Endothelial cell of umbilical vein (primary cell): ENCODE measurements at regions not wholly inside any gene's neighbourhood (a gene's known extent, or its start where the extent isn't known, plus 50 kb on each side); places are given as distances from the start of the nearest gene placed in this dataset.

Source experiments
- BruUV-seq: library from RNA; stranded (reverse); fragments of 400-500 nt; replicated peaks from 2 replicates; lab custom pipeline; 2021; lab: Mats Ljungman, UMichigan
- CTCF ChIA-PET: fragments of 300-600, 350-600 bp; sonication (Branson Sonifier 250); formaldehyde crosslinking; loops from one replicate; lab custom pipeline; 2021; ENCODE audit warnings: antibody characterized with exemption, inconsistent platforms; lab: Charles Lee
- POLR2A ChIA-PET: fragments of 300-600, 350-600 bp; sonication (Branson Sonifier 250); formaldehyde crosslinking; loops from one replicate; lab custom pipeline; 2021; ENCODE audit warnings: antibody characterized with exemption, inconsistent platforms; lab: Charles Lee
- DNase-seq: peaks from one replicate; pipeline ENCODE4 v3.0.0-alpha.2; 2011; ENCODE audit warnings: low read depth, low spot score
- FAIRE-seq: peaks from 2 replicates; lab custom pipeline; 2011; peaks lifted over from hg19 to GRCh38; lab: Jason Lieb, UNC
- H2AFZ ChIP-seq: 2 replicates; pipeline ENCODE4 v1.6.0; 2012; ENCODE audit warnings: low read depth, low read length, control low read depth, inconsistent platforms
- H3K27ac ChIP-seq: 2 replicates; pipeline ENCODE4 v1.5.1; 2011; ENCODE audit warnings: low read depth, mild to moderate bottlenecking, control low read depth, low read length, moderate library complexity; ENCODE audit not compliant: insufficient read depth
- H3K27me3 ChIP-seq, 2 experiments: 2 replicates each; pipeline versions ENCODE4 v1.6.0 to v1.6.1; 2011; ENCODE audit warnings: low read length in 2 of 2, mixed read lengths in 1 of 2; ENCODE audit not compliant: control insufficient read depth in 2 of 2, insufficient read depth in 2 of 2
- H3K36me3 ChIP-seq, 2 experiments: 2 replicates in 1 of 2; 3 replicates in 1 of 2; pipeline ENCODE4 v1.5.1; 2011; ENCODE audit warnings: low read length in 2 of 2, mild to moderate bottlenecking in 1 of 2, moderate library complexity in 1 of 2; ENCODE audit not compliant: control insufficient read depth in 2 of 2, insufficient read depth in 2 of 2; ENCODE audit errors: extremely low read depth in 1 of 2
- H3K4me1 ChIP-seq: 3 replicates; pipeline ENCODE4 v1.5.1; 2011; ENCODE audit warnings: mild to moderate bottlenecking, low read length; ENCODE audit not compliant: control insufficient read depth, insufficient read depth; ENCODE audit errors: extremely low read depth
- H3K4me2 ChIP-seq: 2 replicates; pipeline ENCODE4 v1.6.1; 2011; ENCODE audit warnings: low read length, control low read depth, mixed read lengths; ENCODE audit not compliant: insufficient read depth
- H3K4me3 ChIP-seq, 3 experiments: fragments of 200-600 bp in 1 of 3; sonication (generic), shearing (Covaris generic) in 1 of 3; replicated peaks in 1 of 3; 2 replicates each; pipeline ENCODE4 v1.5.1; 2011 to 2016; ENCODE audit warnings: control low read depth in 3 of 3, low read length in 3 of 3, mild to moderate bottlenecking in 2 of 3, inconsistent platforms in 1 of 3, low read depth in 1 of 3, moderate library complexity in 1 of 3; ENCODE audit not compliant: insufficient read depth in 1 of 3
- H3K79me2 ChIP-seq: 2 replicates; pipeline ENCODE4 v1.6.0; 2012; ENCODE audit warnings: low read length, inconsistent platforms; ENCODE audit not compliant: control insufficient read depth, insufficient read depth
- H3K9ac ChIP-seq: replicated peaks from 2 replicates; pipeline ENCODE3; 2011; ENCODE audit warnings: low read length, control low read depth; ENCODE audit not compliant: insufficient read depth; ENCODE audit errors: extremely low read depth
- H3K9me1 ChIP-seq: replicated peaks from 3 replicates; pipeline ENCODE4 v1.6.0; 2011; ENCODE audit warnings: mild to moderate bottlenecking, low read length; ENCODE audit not compliant: control insufficient read depth, insufficient read depth; ENCODE audit errors: extremely low read depth
- H3K9me3 ChIP-seq: replicated peaks from 2 replicates; pipeline ENCODE4 v1.5.1; 2012; ENCODE audit warnings: low read length, inconsistent platforms; ENCODE audit not compliant: control insufficient read depth, insufficient read depth
- H4K20me1 ChIP-seq: replicated peaks from 2 replicates; pipeline ENCODE3; 2011; ENCODE audit warnings: mild to moderate bottlenecking, low read length; ENCODE audit not compliant: control insufficient read depth, insufficient read depth; ENCODE audit errors: extremely low read depth
- CTCF ChIP-seq, 2 donors: IDR thresholded peaks; 1 replicate in 1 of 2; 2 replicates in 1 of 2; pipeline ENCODE4 v1.5.1; 2011; ENCODE audit warnings: low read length in 2 of 2, mild to moderate bottlenecking in 2 of 2, moderate library complexity in 2 of 2, control low read depth in 1 of 2, inconsistent platforms in 1 of 2, low read depth in 1 of 2; ENCODE audit not compliant: insufficient read depth in 1 of 2; ENCODE audit errors: extremely low read depth in 1 of 2
- EZH2 ChIP-seq: IDR thresholded peaks from 2 replicates; pipeline ENCODE4 v1.6.1; 2012; ENCODE audit warnings: borderline replicate concordance, low read depth, mild to moderate bottlenecking, moderate library complexity, low read length, inconsistent platforms; ENCODE audit not compliant: severe bottlenecking
- FOS ChIP-seq: IDR thresholded peaks from 2 replicates; pipeline ENCODE4 v1.6.1; 2011; ENCODE audit warnings: mild to moderate bottlenecking, low read length, moderate library complexity, borderline replicate concordance; ENCODE audit not compliant: insufficient read depth
- GATA2 ChIP-seq: IDR thresholded peaks from 2 replicates; pipeline ENCODE4 v1.7.0; 2011; ENCODE audit warnings: low read depth, mild to moderate bottlenecking, moderate library complexity, mixed read lengths, low read length; ENCODE audit not compliant: insufficient read length, insufficient read depth
- JUN ChIP-seq: IDR thresholded peaks from 2 replicates; pipeline ENCODE4 v1.6.1; 2011; ENCODE audit warnings: borderline replicate concordance, low read depth; ENCODE audit not compliant: insufficient read length, insufficient read depth
- MAX ChIP-seq: IDR thresholded peaks from 2 replicates; pipeline ENCODE4 v1.6.1; 2011; ENCODE audit not compliant: insufficient read depth, insufficient read length
- MYC ChIP-seq: IDR thresholded peaks from one replicate; pipeline ENCODE4 v1.6.1; 2011; ENCODE audit warnings: mild to moderate bottlenecking, low read depth, low read length
- POLR2A ChIP-seq: IDR thresholded peaks from 2 replicates; pipeline ENCODE4 v1.6.1; 2012; ENCODE audit warnings: low read depth, mild to moderate bottlenecking, control low read depth, low read length
- POLR2AphosphoS5 ChIP-seq: IDR thresholded peaks from 2 replicates; pipeline ENCODE4 v1.6.1; 2012; ENCODE audit warnings: low read depth, mild to moderate bottlenecking, control low read depth, low read length, moderate library complexity; ENCODE audit not compliant: insufficient read depth
- dilution Hi-C: fragments of 300-500 bp; cut with MboI; formaldehyde crosslinking; loops from one replicate; pipeline ENCODE4 v1.15.0; 2019; ENCODE audit warnings: low sequenced_read_pairs; ENCODE audit not compliant: extremely low pct_ligation_motif_present
- intact Hi-C: fragments of 100-400 bp; cut with micrococcal nuclease; formaldehyde crosslinking; loops from one replicate; pipeline ENCODE4 v1.10.0; 2022

DNA sequence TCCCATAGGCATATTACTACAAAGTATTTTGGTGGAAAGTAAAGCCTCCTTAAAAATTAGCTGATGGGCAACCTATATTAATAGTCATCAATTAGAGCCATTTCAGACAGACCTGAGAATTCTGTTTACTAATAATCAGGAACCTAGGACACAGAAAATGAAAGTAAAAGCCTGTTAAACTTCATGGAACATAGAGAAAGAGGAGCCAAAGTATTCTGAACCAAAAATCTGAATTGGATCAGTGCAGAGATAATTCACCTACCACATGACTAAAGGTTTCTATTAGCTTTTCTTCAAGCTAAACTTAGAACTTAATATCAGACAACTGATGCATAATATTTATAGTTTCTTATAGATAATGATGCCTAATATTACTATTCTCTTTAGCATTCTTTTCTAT, 204.5 kb upstream of the RHOBTB1 start:
- POLR2A ChIA-PET, result no interaction called here
- intact Hi-C loops (no loop called here), dilution Hi-C loops (no loop called here)

More for the DNA sequence above, 204.5 kb upstream of the RHOBTB1 start:
- no peak overlapping the region for H2AFZ ChIP-seq
- peaks cover 0 to 1% of the 10 kb centered on the region in 2 experiments for H3K27me3 ChIP-seq
- TF ChIP-seq MYC, result no peak
- no peak for TF ChIP-seq GATA2
- TF ChIP-seq JUN, result no peak
- no peak for TF ChIP-seq EZH2
- no peak for TF ChIP-seq FOS
- TF ChIP-seq MAX, result no peak
- TF ChIP-seq POLR2A, result no peak
- TF ChIP-seq POLR2AphosphoS5, result no peak
- TF ChIP-seq CTCF (IDR thresholded peaks at IDR 0.05; ENCODE audit: extremely low read depth in 1 of 2, insufficient read depth in 1 of 2, low read depth in 1 of 2, low read length in 2 of 2), result no peak
- no TSS peak for BruUV-seq
- no peak overlapping the region for H3K4me3 ChIP-seq
- no peak overlapping the region for H3K9ac ChIP-seq
- H4K20me1 ChIP-seq, result no peaks in the 10 kb centered on the region
- no peaks in the 10 kb centered on the region for H3K9me3 ChIP-seq
- H3K36me3 ChIP-seq, result no peaks in the 10 kb centered on the region
- H3K4me1 ChIP-seq, result no peaks in the 10 kb centered on the region
- H3K79me2 ChIP-seq, result no peaks in the 10 kb centered on the region
- no peaks in the 10 kb centered on the region for H3K9me1 ChIP-seq
- H3K4me2 ChIP-seq, result no peak overlapping the region
- DNase-seq (no peak), FAIRE-seq (no peak)
- no peak overlapping the region for H3K27ac ChIP-seq
- CTCF ChIA-PET, result interaction anchor here (1.2 kb wide), 1 partner anchor 16 kb away, joined by 3 read pairs; no protein-coding TSS in a partner anchor
